ENCODE measurements at regions not wholly inside any gene's neighbourhood (a gene's known extent, or its start where the extent isn't known, plus 50 kb on each side); places are given as distances from the start of the nearest gene placed in this dataset.

DNA sequence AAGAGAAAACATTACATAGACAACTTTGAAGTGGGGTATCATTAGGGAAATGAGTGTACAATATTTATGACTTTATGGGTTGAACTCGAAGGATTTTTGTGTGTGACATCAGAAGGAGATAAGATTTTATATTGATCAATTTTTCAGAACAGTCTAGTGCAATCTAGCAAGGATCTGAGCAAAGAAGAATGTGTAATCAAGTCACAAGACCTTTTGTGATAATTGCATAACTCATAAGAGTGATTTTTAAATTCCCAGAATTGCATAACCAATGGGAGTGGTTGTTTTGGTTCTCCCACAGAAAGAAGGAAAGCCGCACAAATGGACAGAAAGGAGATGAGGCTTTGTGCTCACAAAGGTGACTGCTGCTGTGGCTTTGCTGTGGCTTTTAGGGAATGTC is 441.8 kb upstream of the FLRT2 start:
- no peak for DNase-seq (ENCODE audit: low spot score in 2 of 2)
- 54 to 55% methylated on average over 2 of the region's 2 CpGs for WGBS, 2 donors
- TF ChIP-seq POLR2A (IDR thresholded peaks at IDR 0.05): no peak
- TF ChIP-seq, protein P1, sequence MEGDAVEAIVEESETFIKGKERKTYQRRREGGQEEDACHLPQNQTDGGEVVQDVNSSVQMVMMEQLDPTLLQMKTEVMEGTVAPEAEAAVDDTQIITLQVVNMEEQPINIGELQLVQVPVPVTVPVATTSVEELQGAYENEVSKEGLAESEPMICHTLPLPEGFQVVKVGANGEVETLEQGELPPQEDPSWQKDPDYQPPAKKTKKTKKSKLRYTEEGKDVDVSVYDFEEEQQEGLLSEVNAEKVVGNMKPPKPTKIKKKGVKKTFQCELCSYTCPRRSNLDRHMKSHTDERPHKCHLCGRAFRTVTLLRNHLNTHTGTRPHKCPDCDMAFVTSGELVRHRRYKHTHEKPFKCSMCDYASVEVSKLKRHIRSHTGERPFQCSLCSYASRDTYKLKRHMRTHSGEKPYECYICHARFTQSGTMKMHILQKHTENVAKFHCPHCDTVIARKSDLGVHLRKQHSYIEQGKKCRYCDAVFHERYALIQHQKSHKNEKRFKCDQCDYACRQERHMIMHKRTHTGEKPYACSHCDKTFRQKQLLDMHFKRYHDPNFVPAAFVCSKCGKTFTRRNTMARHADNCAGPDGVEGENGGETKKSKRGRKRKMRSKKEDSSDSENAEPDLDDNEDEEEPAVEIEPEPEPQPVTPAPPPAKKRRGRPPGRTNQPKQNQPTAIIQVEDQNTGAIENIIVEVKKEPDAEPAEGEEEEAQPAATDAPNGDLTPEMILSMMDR (IDR thresholded peaks at IDR 0.05): no peak
- no peak overlapping the region for H3K4me3 ChIP-seq (ENCODE audit: low read depth, poor library complexity, severe bottlenecking)
- intact Hi-C loops (cut with DNase I; ENCODE audit: low total_unique reads): no loop called here

DNA sequence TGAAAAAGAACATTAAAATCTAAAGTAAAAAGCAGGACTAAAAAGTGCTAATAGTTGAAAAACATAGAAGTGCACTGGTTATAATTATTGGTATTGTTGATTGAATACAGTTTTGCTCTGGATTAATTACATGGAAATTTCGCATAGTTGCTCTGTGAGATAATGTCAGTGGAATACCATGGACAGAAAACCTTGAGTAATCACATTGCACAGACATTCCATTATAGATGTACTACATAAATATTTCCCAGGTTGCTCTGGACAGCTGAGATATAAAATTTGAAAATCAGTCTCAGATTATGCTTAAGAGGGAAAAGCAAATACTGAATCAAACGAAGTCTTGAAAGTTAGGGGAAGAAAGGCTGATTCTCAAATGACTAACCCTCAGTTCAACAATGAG is 439.3 kb upstream of the FLRT2 start:
- intact Hi-C loops (cut with DNase I; ENCODE audit: low total_unique reads): no loop called here
- 77 to 85% methylated on average over 2 of the region's 2 CpGs for WGBS, 2 donors
- H3K4me3 ChIP-seq (ENCODE audit: low read depth, poor library complexity, severe bottlenecking): no peak overlapping the region
- DNase-seq (ENCODE audit: low spot score in 2 of 2): no peak
- no peak for TF ChIP-seq POLR2A (IDR thresholded peaks at IDR 0.05)
- TF ChIP-seq, protein P1 (IDR thresholded peaks at IDR 0.05): no peak

DNA sequence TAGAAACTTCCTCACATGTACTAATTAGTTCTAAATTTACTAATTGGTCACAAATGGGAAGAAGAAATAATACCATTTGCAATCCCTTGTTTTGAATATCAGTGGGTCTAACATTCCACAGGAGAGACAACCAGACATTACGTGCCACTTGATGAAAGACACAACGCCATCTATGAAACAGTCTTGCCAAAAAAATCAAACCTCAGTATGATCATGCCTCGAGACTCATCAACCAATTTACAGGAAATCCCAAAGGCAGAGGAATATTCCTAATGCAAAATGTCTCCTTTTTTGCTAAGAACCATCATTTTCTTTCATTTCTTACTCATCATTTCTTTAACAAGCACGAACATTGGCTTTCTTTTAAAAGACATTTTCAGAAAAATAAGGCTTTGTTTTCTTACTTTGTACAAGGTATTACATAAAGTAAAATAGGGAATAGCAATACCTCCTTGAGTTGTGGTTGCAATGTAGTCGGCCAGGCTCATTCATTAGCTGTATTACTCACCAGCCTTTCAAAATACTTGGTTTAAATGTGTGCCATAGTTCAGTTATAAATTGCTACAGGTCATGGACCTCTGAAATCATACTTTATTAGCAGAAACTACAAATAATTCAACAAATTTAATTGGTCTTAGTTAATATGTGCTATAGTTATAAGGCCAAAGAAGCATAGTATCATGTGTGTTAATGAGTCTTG is 436.2 kb upstream of the FLRT2 start:
- no peak overlapping the region for H3K4me3 ChIP-seq (ENCODE audit: low read depth, poor library complexity, severe bottlenecking)
- DNase-seq (ENCODE audit: low spot score in 2 of 2): no peak
- intact Hi-C loops (cut with DNase I; ENCODE audit: low total_unique reads): no loop called here
- TF ChIP-seq, protein P1 (IDR thresholded peaks at IDR 0.05): no peak
- no peak for TF ChIP-seq POLR2A (IDR thresholded peaks at IDR 0.05)
- 76 to 78% methylated on average over 5 of the region's 5 CpGs for WGBS, 2 donors

DNA sequence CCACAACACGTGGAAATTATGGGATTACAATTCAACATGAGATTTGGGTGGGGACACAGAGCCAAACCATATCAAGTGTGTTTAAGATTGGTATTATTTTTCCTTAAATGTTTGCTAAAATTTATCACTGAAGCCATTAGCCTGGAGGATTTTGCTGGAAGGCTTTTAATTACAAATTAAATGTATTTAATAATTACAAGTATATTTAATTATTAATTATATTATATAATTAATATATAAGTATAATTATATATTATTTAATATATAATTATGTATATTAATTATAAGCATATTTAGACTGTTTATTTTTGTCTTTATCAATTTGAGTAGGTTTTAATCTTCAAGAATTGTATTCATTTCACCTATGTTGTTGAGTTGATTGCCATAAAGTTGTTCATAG is 427.4 kb upstream of the FLRT2 start:
- WGBS, 2 donors: 43 to 86% methylated on average over 1 of the region's 1 CpG
- H3K4me3 ChIP-seq (ENCODE audit: low read depth, poor library complexity, severe bottlenecking): no peak overlapping the region
- intact Hi-C loops (cut with DNase I; ENCODE audit: low total_unique reads): no loop called here
- TF ChIP-seq, protein P1 (IDR thresholded peaks at IDR 0.05): no peak
- no peak for TF ChIP-seq POLR2A (IDR thresholded peaks at IDR 0.05)
- DNase-seq (ENCODE audit: low spot score in 2 of 2): no peak

DNA sequence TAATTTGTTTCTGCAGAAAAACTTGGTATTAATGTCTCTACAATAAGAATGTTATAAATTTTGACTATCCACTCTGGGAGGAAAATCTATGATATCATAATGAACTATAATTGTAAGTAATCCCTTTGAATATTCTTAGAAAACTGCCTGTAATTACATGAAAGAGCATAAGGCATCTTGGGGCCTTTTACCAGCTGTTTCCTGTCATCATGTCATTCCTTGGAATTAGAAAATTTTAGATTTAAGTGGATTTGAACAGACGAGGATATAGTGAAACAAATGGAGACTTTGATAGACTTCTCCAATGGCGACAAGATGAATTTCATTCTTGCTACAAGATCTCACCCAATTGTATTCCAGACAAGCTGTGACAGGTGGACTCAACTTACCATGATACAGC is 423.4 kb upstream of the FLRT2 start:
- no peak for DNase-seq (ENCODE audit: low spot score in 2 of 2)
- no peak overlapping the region for H3K4me3 ChIP-seq (ENCODE audit: low read depth, poor library complexity, severe bottlenecking)
- TF ChIP-seq, protein P1 (IDR thresholded peaks at IDR 0.05): no peak
- TF ChIP-seq POLR2A (IDR thresholded peaks at IDR 0.05): no peak
- WGBS, 2 donors: 77 to 81% methylated on average over 2 of the region's 2 CpGs
- intact Hi-C loops (cut with DNase I; ENCODE audit: low total_unique reads): no loop called here

DNA sequence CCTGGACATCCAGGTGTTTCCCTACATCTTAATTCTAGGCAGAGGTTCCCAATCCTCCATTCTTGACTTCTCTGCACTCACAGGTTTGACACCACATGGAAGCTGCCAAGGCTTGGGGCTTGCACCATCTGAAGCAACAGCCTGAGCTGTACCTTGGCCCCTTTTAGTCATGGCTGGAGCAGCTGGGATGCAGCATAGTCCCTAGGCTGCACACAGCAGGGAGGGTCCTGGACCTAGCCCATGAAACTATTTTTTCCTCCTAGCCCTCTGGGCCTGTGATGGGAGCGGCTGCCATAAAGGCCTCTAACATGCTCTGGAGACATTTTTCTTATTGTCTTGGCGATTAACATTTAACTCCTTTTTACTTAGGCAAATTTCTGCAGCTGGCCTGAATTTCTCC is 417.2 kb upstream of the FLRT2 start:
- no peak for DNase-seq (ENCODE audit: low spot score in 2 of 2)
- H3K4me3 ChIP-seq (ENCODE audit: low read depth, poor library complexity, severe bottlenecking): no peak overlapping the region
- TF ChIP-seq POLR2A (IDR thresholded peaks at IDR 0.05): no peak
- TF ChIP-seq, protein P1 (IDR thresholded peaks at IDR 0.05): no peak
- WGBS, 2 donors: 80 to 88% methylated on average over 2 of the region's 2 CpGs
- intact Hi-C loops (cut with DNase I; ENCODE audit: low total_unique reads): no loop called here
